ENCODE measurements at regions not wholly inside any gene's neighbourhood (a gene's known extent, or its start where the extent isn't known, plus 50 kb on each side); places are given as distances from the start of the nearest gene placed in this dataset.

DNA sequence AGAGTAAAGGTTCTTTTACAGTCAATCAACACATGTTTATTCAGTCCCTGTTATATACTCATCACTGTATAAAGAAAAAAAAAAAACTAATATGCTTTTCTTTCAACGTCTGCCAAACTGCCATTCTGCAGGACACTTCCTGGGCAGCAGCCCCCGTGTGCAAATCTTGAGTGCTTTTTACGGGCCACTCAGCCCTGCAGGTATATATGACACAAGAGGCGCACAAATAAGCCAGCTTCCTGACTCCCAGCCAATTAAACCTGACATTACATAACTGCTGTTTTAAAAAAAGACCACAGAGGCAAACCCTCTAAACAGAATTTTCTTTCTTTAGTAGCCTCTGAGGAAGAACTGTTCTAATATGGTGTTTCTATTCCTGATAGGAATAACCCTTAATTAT lies 263.0 kb upstream of the NEBL start:
- TF ChIP-seq CTCF (IDR thresholded peaks at IDR 0.05), result no peak
- no peak for TF ChIP-seq POLR2A (IDR thresholded peaks at IDR 0.05)
- no peak for TF ChIP-seq POLR2AphosphoS5 (IDR thresholded peaks at IDR 0.05)
